GM10248 (cell line): ENCODE measurements at regions not wholly inside any gene's neighbourhood (a gene's known extent, or its start where the extent isn't known, plus 50 kb on each side); places are given as distances from the start of the nearest gene placed in this dataset.

ENCODE experiments used
- CTCF ChIA-PET: fragments of 300-600 bp; sonication (Branson Sonifier 250); formaldehyde crosslinking; extraction: SDS; loops from one replicate; lab custom pipeline; 2021; ENCODE audit warnings: antibody characterized with exemption; lab: Yijun Ruan, JAX
- POLR2A ChIA-PET: fragments of 350-650 bp; sonication (Branson Sonifier 250); formaldehyde crosslinking; extraction: SDS; loops from one replicate; lab custom pipeline; 2020; ENCODE audit warnings: antibody characterized with exemption; lab: Yijun Ruan, JAX
- DNase-seq: peaks from one replicate; pipeline ENCODE4 v3.0.0; 2012; ENCODE audit errors: extremely low spot score
- CTCF ChIP-seq: IDR thresholded peaks from 2 replicates; pipeline ENCODE4 v1.5.1; 2012; ENCODE audit warnings: mild to moderate bottlenecking, low read depth; ENCODE audit errors: extremely low read depth, missing control alignments, control extremely low read depth

GRCh38 chr3:27596334-27596841 is 112.2 kb upstream of the SLC4A7 start:
- ChIA-PET POLR2A (no interaction called here), CTCF (no interaction called here)
- no peak for DNase-seq
- no peak for TF ChIP-seq CTCF

- no peak for DNase-seq
- ChIA-PET POLR2A (no interaction called here), CTCF (no interaction called here)
- no peak for TF ChIP-seq CTCF
These were observed 110.0 kb upstream of the SLC4A7 start for GRCh38 chr3:27594096-27594690.

- ChIA-PET CTCF (no interaction called here), POLR2A (no interaction called here)
- no peak for TF ChIP-seq CTCF
- no peak for DNase-seq
These were observed 109.0 kb upstream of the SLC4A7 start for GRCh38 chr3:27593173-27593572.

- ChIA-PET POLR2A (no interaction called here), CTCF (interaction anchor here (1.4 to 1.5 kb wide), 2 partner anchors 17 to 41 kb away, joined by 3 to 4 read pairs; no protein-coding TSS in a partner anchor)
- no peak for DNase-seq
- TF ChIP-seq CTCF, result no peak
These were observed 107.4 kb upstream of the SLC4A7 start for GRCh38 chr3:27591312-27592210.

GRCh38 chr3:27590437-27591298 is 106.5 kb upstream of the SLC4A7 start:
- ChIA-PET CTCF (interaction anchor here (1.4 to 1.5 kb wide), 2 partner anchors 17 to 42 kb away, joined by 3 to 4 read pairs; no protein-coding TSS in a partner anchor), POLR2A (no interaction called here)
- DNase-seq, result no peak
- no peak for TF ChIP-seq CTCF

- no peak for TF ChIP-seq CTCF
- ChIA-PET POLR2A (no interaction called here), CTCF (interaction anchor here (1.5 kb wide), 1 partner anchor 43 kb away, joined by 4 read pairs; no protein-coding TSS in a partner anchor)
These were observed 105.6 kb upstream of the SLC4A7 start for GRCh38 chr3:27589795-27590194.

More at GRCh38 chr3:27589795-27590194, 105.6 kb upstream of the SLC4A7 start:
- no peak for DNase-seq
